Panc1 (cell line): ENCODE measurements at regions not wholly inside any gene's neighbourhood (a gene's known extent, or its start where the extent isn't known, plus 50 kb on each side); places are given as distances from the start of the nearest gene placed in this dataset.

Experiments
- ATAC-seq: fragments of 200-7000 bp; cut with Tn5 transposase; 2 replicates; pipeline ENCODE4 v1.9.1; 2020; ENCODE audit warnings: mild to moderate bottlenecking, moderate library complexity
- BruUV-seq: library from RNA; stranded (reverse); fragments of 400-500 nt; replicated peaks from 2 replicates; lab custom pipeline; 2021; lab: Mats Ljungman, UMichigan
- CTCF ChIA-PET: fragments of 300-600 bp; sonication (Branson Sonifier 250); formaldehyde crosslinking; loops from one replicate; lab custom pipeline; 2022; ENCODE audit warnings: antibody characterized with exemption; lab: Charles Lee
- POLR2A ChIA-PET: fragments of 300-600 bp; sonication (Branson Sonifier 250); formaldehyde crosslinking; loops from one replicate; lab custom pipeline; 2022; ENCODE audit warnings: antibody characterized with exemption; lab: Charles Lee
- DNase-seq: peaks from one replicate; pipeline ENCODE4 v3.0.0-alpha.2; 2010; ENCODE audit warnings: low read depth, low spot score
- H3K27ac ChIP-seq: 2 replicates; pipeline ENCODE4 v1.5.1; 2011; ENCODE audit warnings: mild to moderate bottlenecking, low read length, inconsistent platforms
- H3K27me3 ChIP-seq: fragments of 200-500 bp; sonication (Bioruptor generic); 2 replicates; pipeline ENCODE4 v1.6.0; 2014; ENCODE audit warnings: low read length, inconsistent platforms; ENCODE audit not compliant: control insufficient read depth, insufficient read depth
- H3K36me3 ChIP-seq: fragments of 200-500 bp; sonication (Bioruptor generic); 2 replicates; pipeline ENCODE4 v1.5.1; 2014; ENCODE audit warnings: inconsistent platforms, mild to moderate bottlenecking, low read length, moderate library complexity; ENCODE audit not compliant: control insufficient read depth, insufficient read depth
- H3K4me1 ChIP-seq: 2 replicates; pipeline ENCODE4 v1.5.1; 2011; ENCODE audit warnings: inconsistent platforms, mild to moderate bottlenecking, low read length, moderate library complexity; ENCODE audit not compliant: control insufficient read depth, insufficient read depth
- H3K4me3 ChIP-seq, 2 experiments: 2 replicates each; pipeline ENCODE4 v1.5.1; 2011 to 2012; ENCODE audit warnings: low read depth in 2 of 2, low read length in 2 of 2, mild to moderate bottlenecking in 2 of 2, inconsistent platforms in 1 of 2, moderate library complexity in 1 of 2
- H3K9me3 ChIP-seq: fragments of 200-500 bp; sonication (Bioruptor generic); 2 replicates; pipeline ENCODE4 v1.5.1; 2014; ENCODE audit warnings: low read depth, mild to moderate bottlenecking, inconsistent platforms, low read length, moderate library complexity; ENCODE audit not compliant: control insufficient read depth, insufficient read depth
- CTCF ChIP-seq: fragments of 450-650 bp; IDR thresholded peaks from 2 replicates; pipeline ENCODE4 v1.5.1; 2017; ENCODE audit warnings: mild to moderate bottlenecking
- POLR2AphosphoS5 ChIP-seq: IDR thresholded peaks from 2 replicates; pipeline ENCODE4 v1.6.1; 2012; ENCODE audit warnings: mild to moderate bottlenecking, low read depth, low read length, moderate library complexity
- REST ChIP-seq, 2 experiments: IDR thresholded peaks; 2 replicates each; pipeline ENCODE4 v1.6.1; 2011 to 2012; ENCODE audit warnings: low read depth in 2 of 2, control low read depth in 1 of 2, low read length in 1 of 2, mild to moderate bottlenecking in 1 of 2, moderate library complexity in 1 of 2; ENCODE audit not compliant: insufficient read depth in 1 of 2
- SIN3A ChIP-seq: IDR thresholded peaks from 2 replicates; pipeline ENCODE4 v1.6.1; 2012; ENCODE audit warnings: low read depth, mild to moderate bottlenecking, low read length, moderate library complexity, borderline replicate concordance; ENCODE audit not compliant: insufficient read depth
- TCF7L2 ChIP-seq: IDR thresholded peaks from 2 replicates; pipeline ENCODE4 v1.6.1; 2011; ENCODE audit warnings: mild to moderate bottlenecking, low read depth, low read length, inconsistent platforms
- in situ Hi-C: cut with HindIII; loops from 2 replicates; pipeline ENCODE4 v1.10.0; 2016; ENCODE audit warnings: low sequenced_read_pairs, low pct_unique_long_range_greater_than_20kb
- intact Hi-C: fragments of 100-400 bp; cut with micrococcal nuclease; formaldehyde crosslinking; loops from one replicate; pipeline ENCODE4 v1.10.0; 2022; ENCODE audit not compliant: unreplicated experiment

- CTCF ChIA-PET: no interaction called here
- in situ Hi-C loops: no loop called here
- BruUV-seq: no TSS peak
Measured at GRCh38 chr5:4080370-4080769, 484.7 kb downstream of the IRX1 start.

GRCh38 chr5:4081059-4081458 is 485.4 kb downstream of the IRX1 start:
- DNase-seq (no peak), ATAC-seq (no peak)
- BruUV-seq: no TSS peak
- ChIA-PET CTCF (no interaction called here), POLR2A (no interaction called here)
- TF ChIP-seq REST (IDR thresholded peaks at IDR 0.05; ENCODE audit: insufficient read depth in 1 of 2, low read depth in 2 of 2, low read length in 1 of 2) (no peak), POLR2AphosphoS5 (no peak), SIN3A (no peak), CTCF (no peak)
- Histone ChIP-seq H3K9me3 (no peaks in the 10 kb centered on the region), H3K27me3 (no peaks in the 10 kb centered on the region), H3K4me3 (no peak overlapping the region), H3K4me1 (no peaks in the 10 kb centered on the region), H3K36me3 (no peaks in the 10 kb centered on the region), H3K27ac (no peak overlapping the region)
- intact Hi-C loops: no loop called here
- in situ Hi-C loops: no loop called here

More at GRCh38 chr5:4080370-4080769, 484.7 kb downstream of the IRX1 start:
- TF ChIP-seq REST (IDR thresholded peaks at IDR 0.05; ENCODE audit: insufficient read depth in 1 of 2, low read depth in 2 of 2, low read length in 1 of 2) (no peak), CTCF (no peak), POLR2AphosphoS5 (no peak), TCF7L2 (no peak), SIN3A (no peak)
- POLR2A ChIA-PET: no interaction called here
- no peak overlapping the region for H3K27ac ChIP-seq
- intact Hi-C loops: no loop called here
- H3K9me3 ChIP-seq: no peaks in the 10 kb centered on the region
- no peak for DNase-seq
- no peaks in the 10 kb centered on the region for H3K4me1 ChIP-seq
- no peak overlapping the region for H3K4me3 ChIP-seq
- no peaks in the 10 kb centered on the region for H3K27me3 ChIP-seq
- no peak for ATAC-seq
- H3K36me3 ChIP-seq: no peaks in the 10 kb centered on the region
